IMR-90 (cell line): ENCODE measurements at regions not wholly inside any gene's neighbourhood (a gene's known extent, or its start where the extent isn't known, plus 50 kb on each side); places are given as distances from the start of the nearest gene placed in this dataset.

Experiments
- ATAC-seq: fragments of 200-7000 bp; cut with Tn5 transposase; 2 replicates; pipeline ENCODE4 v1.9.1; 2020; ENCODE audit warnings: low read depth, mild to moderate bottlenecking, moderate library complexity
- BruUV-seq: library from RNA; stranded (reverse); fragments of 400-500 nt; replicated peaks from 2 replicates; lab custom pipeline; 2021; lab: Mats Ljungman, UMichigan
- CTCF ChIA-PET: fragments of 300-600 bp; formaldehyde crosslinking; extraction: SDS; loops from one replicate; lab custom pipeline; 2021; ENCODE audit warnings: antibody characterized with exemption; lab: Yijun Ruan, JAX
- POLR2A ChIA-PET: fragments of 300-600 bp; sonication (Branson Sonifier 250); formaldehyde crosslinking; loops from one replicate; lab custom pipeline; 2022; ENCODE audit warnings: antibody characterized with exemption; ENCODE audit not compliant: unreplicated experiment; lab: Charles Lee
- DNase-seq: peaks from one replicate; pipeline ENCODE4 v3.0.0; 2013
- H2AFZ ChIP-seq: replicated peaks from 2 replicates; pipeline ENCODE3; 2013; ENCODE audit warnings: low read length, mild to moderate bottlenecking; ENCODE audit not compliant: poor library complexity
- H2AK5ac ChIP-seq: 2 replicates; pipeline ENCODE4 v1.6.1; 2013; ENCODE audit warnings: low read depth, low read length, inconsistent platforms
- H2AK9ac ChIP-seq: replicated peaks from 2 replicates; pipeline ENCODE3; 2013; ENCODE audit warnings: mild to moderate bottlenecking, low read depth, low read length, moderate library complexity; ENCODE audit not compliant: poor library complexity
- H2BK120ac ChIP-seq: 2 replicates; pipeline ENCODE4 v1.6.1; 2013; ENCODE audit warnings: low read depth, low read length, inconsistent platforms
- H2BK15ac ChIP-seq: 3 replicates; pipeline ENCODE4 v1.6.1; 2013; ENCODE audit warnings: low read depth, low read length, inconsistent platforms
- H2BK20ac ChIP-seq: 2 replicates; pipeline ENCODE4 v1.6.1; 2013; ENCODE audit warnings: low read depth, mild to moderate bottlenecking, inconsistent platforms, low read length, moderate library complexity
- H2BK5ac ChIP-seq: 2 replicates; pipeline ENCODE4 v1.6.1; 2013; ENCODE audit warnings: mild to moderate bottlenecking, low read depth, low read length, inconsistent platforms; ENCODE audit not compliant: poor library complexity, severe bottlenecking
- H3K14ac ChIP-seq: replicated peaks from 2 replicates; pipeline ENCODE4 v1.6.1; 2013; ENCODE audit warnings: low read depth, low read length, inconsistent platforms
- H3K18ac ChIP-seq: 2 replicates; pipeline ENCODE4 v1.6.1; 2013; ENCODE audit warnings: low read depth, low read length, control low read depth
- H3K23ac ChIP-seq: 2 replicates; pipeline ENCODE4 v1.6.1; 2013; ENCODE audit warnings: low read depth, low read length, inconsistent platforms
- H3K27ac ChIP-seq: 2 replicates; pipeline ENCODE4 v1.5.1; 2013; ENCODE audit warnings: mild to moderate bottlenecking, control low read depth, low read length; ENCODE audit not compliant: insufficient read depth
- H3K27me3 ChIP-seq: 2 replicates; pipeline ENCODE4 v1.6.1; 2013; ENCODE audit warnings: low read length; ENCODE audit not compliant: control insufficient read depth, insufficient read depth
- H3K36me3 ChIP-seq: 2 replicates; pipeline ENCODE4 v1.6.1; 2013; ENCODE audit warnings: low read length, mixed read lengths; ENCODE audit not compliant: control insufficient read depth, insufficient read depth
- H3K4ac ChIP-seq: 2 replicates; pipeline ENCODE4 v1.6.1; 2013; ENCODE audit warnings: low read depth, low read length, inconsistent platforms
- H3K4me1 ChIP-seq: 2 replicates; pipeline ENCODE4 v1.6.1; 2013; ENCODE audit warnings: low read length, mixed read lengths; ENCODE audit not compliant: control insufficient read depth, insufficient read depth
- H3K4me2 ChIP-seq: 2 replicates; pipeline ENCODE4 v1.6.1; 2013; ENCODE audit warnings: low read depth, mild to moderate bottlenecking, control low read depth, low read length, moderate library complexity
- H3K4me3 ChIP-seq: 2 replicates; pipeline ENCODE4 v1.5.1; 2013; ENCODE audit warnings: low read depth, mild to moderate bottlenecking, control low read depth, low read length, moderate library complexity; ENCODE audit not compliant: insufficient read depth
- H3K56ac ChIP-seq: 2 replicates; pipeline ENCODE4 v1.6.1; 2013; ENCODE audit warnings: low read length, inconsistent platforms; ENCODE audit not compliant: insufficient read depth; ENCODE audit errors: extremely low read depth
- H3K79me1 ChIP-seq, 2 experiments: 2 replicates each; pipeline ENCODE4 v1.6.1; 2013; ENCODE audit warnings: low read length in 2 of 2, inconsistent platforms in 1 of 2, low read depth in 1 of 2
- H3K9ac ChIP-seq: 2 replicates; pipeline ENCODE4 v1.6.1; 2013; ENCODE audit warnings: low read depth, low read length, control low read depth
- H3K9me1 ChIP-seq: 2 replicates; pipeline ENCODE4 v1.6.1; 2013; ENCODE audit warnings: low read length, inconsistent platforms; ENCODE audit not compliant: insufficient read depth
- H3K9me3 ChIP-seq: 2 replicates; pipeline ENCODE4 v1.6.1; 2013; ENCODE audit warnings: low read length; ENCODE audit not compliant: control insufficient read depth, insufficient read depth
- H4K20me1 ChIP-seq: 2 replicates; pipeline ENCODE4 v1.6.1; 2013; ENCODE audit warnings: low read length, inconsistent platforms; ENCODE audit not compliant: insufficient read depth
- H4K5ac ChIP-seq: 2 replicates; pipeline ENCODE4 v1.6.1; 2013; ENCODE audit warnings: mild to moderate bottlenecking, low read depth, low read length, control low read depth
- H4K8ac ChIP-seq, 2 experiments: 2 replicates each; pipeline ENCODE4 v1.6.1; 2013; ENCODE audit warnings: low read depth in 2 of 2, low read length in 2 of 2, control low read depth in 1 of 2, inconsistent platforms in 1 of 2
- H4K91ac ChIP-seq: 2 replicates; pipeline ENCODE4 v1.6.1; 2013; ENCODE audit warnings: low read depth, low read length, inconsistent platforms; ENCODE audit not compliant: insufficient read depth
- CEBPB ChIP-seq: IDR thresholded peaks from 2 replicates; pipeline ENCODE4 v1.6.1; 2012; ENCODE audit warnings: low read depth, low read length, improper control_type of control experiment
- CHD1 ChIP-seq: IDR thresholded peaks from 2 replicates; pipeline ENCODE4 v1.6.1; 2012; ENCODE audit warnings: low read depth, low read length, improper control_type of control experiment
- ELK1 ChIP-seq: fragments of 150-350 bp; IDR thresholded peaks from 2 replicates; pipeline ENCODE4 v1.6.1; 2016; ENCODE audit warnings: low read depth, mild to moderate bottlenecking, low read length, moderate library complexity, borderline replicate concordance
- FOS ChIP-seq: fragments of 150-350 bp; IDR thresholded peaks from 2 replicates; pipeline ENCODE4 v1.6.1; 2016; ENCODE audit warnings: low read depth, low read length
- MAFK ChIP-seq: IDR thresholded peaks from 2 replicates; pipeline ENCODE4 v1.6.1; 2012; ENCODE audit warnings: low read depth, low read length, improper control_type of control experiment
- MAZ ChIP-seq: IDR thresholded peaks from 2 replicates; pipeline ENCODE4 v1.6.1; 2012; ENCODE audit warnings: low read depth, mild to moderate bottlenecking, low read length, improper control_type of control experiment, moderate library complexity, borderline replicate concordance
- MXI1 ChIP-seq: IDR thresholded peaks from 2 replicates; pipeline ENCODE4 v1.6.1; 2012; ENCODE audit warnings: low read depth, mild to moderate bottlenecking, low read length, moderate library complexity, borderline replicate concordance
- NFE2L2 ChIP-seq: fragments of 150-350 bp; IDR thresholded peaks from 2 replicates; pipeline ENCODE4 v1.6.1; 2016; ENCODE audit warnings: low read depth, mild to moderate bottlenecking, low read length
- RAD21 ChIP-seq: IDR thresholded peaks from 2 replicates; pipeline ENCODE4 v1.6.1; 2012; ENCODE audit warnings: low read length, improper control_type of control experiment
- RCOR1 ChIP-seq: IDR thresholded peaks from 2 replicates; pipeline ENCODE4 v1.6.1; 2012; ENCODE audit warnings: mild to moderate bottlenecking, low read length, improper control_type of control experiment; ENCODE audit not compliant: insufficient replicate concordance
- RFX5 ChIP-seq: IDR thresholded peaks from 2 replicates; pipeline ENCODE4 v1.8.0; 2012; ENCODE audit warnings: low read depth, mild to moderate bottlenecking, low read length, moderate library complexity
- SMC3 ChIP-seq: fragments of 150-350 bp; IDR thresholded peaks from 2 replicates; pipeline ENCODE4 v1.6.1; 2016; ENCODE audit warnings: low read depth, mild to moderate bottlenecking, antibody characterized with exemption, low read length, moderate library complexity
- WGBS, 2 experiments: methylation state at CpG; one replicate each; pipeline versions ENCODE4 v1.1.5 to v1.1.7; 2013; ENCODE audit warnings: missing lambda C conversion rate in 2 of 2; ENCODE audit not compliant: insufficient read length in 1 of 2; ENCODE audit errors: extremely low coverage in 2 of 2; 5-methylcytosine and 5-hydroxymethylcytosine counted together
- dilution Hi-C: fragments of 300-500 bp; cut with HindIII; formaldehyde crosslinking; loops from one replicate; pipeline ENCODE4 v1.14.3; 2018; ENCODE audit warnings: low sequenced_read_pairs; ENCODE audit not compliant: unreplicated experiment
- in situ Hi-C: fragments of 300-500 bp; cut with MboI; formaldehyde crosslinking; loops from 3 replicates; pipeline ENCODE4 v1.14.3; 2019; ENCODE audit warnings: low sequenced_read_pairs, inconsistent platforms, mixed read lengths
- intact Hi-C: fragments of 100-400 bp; cut with micrococcal nuclease; formaldehyde crosslinking; loops from 2 replicates; pipeline ENCODE4 v1.10.0; 2022

- no peak overlapping the region for H2AK5ac ChIP-seq
- no peak overlapping the region for H2BK5ac ChIP-seq
- H3K4ac ChIP-seq, result no peak overlapping the region
- no peak overlapping the region for H2BK120ac ChIP-seq
- H4K91ac ChIP-seq, result no peak overlapping the region
- H2BK20ac ChIP-seq, result no peak overlapping the region
- H3K4me1 ChIP-seq, result no peaks in the 10 kb centered on the region
- no peaks in the 10 kb centered on the region for H3K9me3 ChIP-seq
- CTCF ChIA-PET, result interaction anchor here (0.5 kb wide), 1 partner anchor 95 kb away, joined by 3 read pairs; no protein-coding TSS in a partner anchor
- no peak overlapping the region for H3K9ac ChIP-seq
- dilution Hi-C loops (no loop called here), in situ Hi-C loops (no loop called here), intact Hi-C loops (no loop called here)
- no peak for TF ChIP-seq NFE2L2
- TF ChIP-seq FOS, result no peak
- no peak for TF ChIP-seq RFX5
- no peak for TF ChIP-seq MXI1
- no peak for TF ChIP-seq CHD1
- no peak for TF ChIP-seq RCOR1
- TF ChIP-seq ELK1, result no peak
- no peak for TF ChIP-seq RAD21
- TF ChIP-seq SMC3, result no peak
- TF ChIP-seq CEBPB, result no peak
- TF ChIP-seq MAFK, result no peak
- TF ChIP-seq MAZ, result no peak
- ATAC-seq (no peak), DNase-seq (no peak)
- H4K8ac ChIP-seq, result no peak overlapping the region
- H3K23ac ChIP-seq, result no peak overlapping the region
- no peaks in the 10 kb centered on the region for H3K9me1 ChIP-seq
- H3K27me3 ChIP-seq, result peaks cover 7% of the 10 kb centered on the region; the same call in 1 of the 2 replicates
- no peaks in the 10 kb centered on the region for H3K79me1 ChIP-seq
- BruUV-seq, result no TSS peak
- no peak overlapping the region for H3K27ac ChIP-seq
- no CpG with 5 or more reads among the region's 2 CpGs for WGBS, 2 experiments
- no peaks in the 10 kb centered on the region for H3K36me3 ChIP-seq
- no peak overlapping the region for H3K4me2 ChIP-seq
- POLR2A ChIA-PET, result no interaction called here
- H3K18ac ChIP-seq, result no peak overlapping the region
- H3K56ac ChIP-seq, result no peak overlapping the region
- no peak overlapping the region for H4K5ac ChIP-seq
- no peak overlapping the region for H2BK15ac ChIP-seq
- no peak overlapping the region for H3K14ac ChIP-seq
- no peak overlapping the region for H2AFZ ChIP-seq
- no peak overlapping the region for H3K4me3 ChIP-seq
- no peaks in the 10 kb centered on the region for H4K20me1 ChIP-seq
- H2AK9ac ChIP-seq, result no peak overlapping the region
These were observed 150.0 kb downstream of the SLC4A3 start for GRCh38 chr2:219777388-219777787.
